Stimulated activated CD4-positive, alpha-beta T cell treated with anti-CD3 and anti-CD28 coated beads, Interleukin-12 subunit alpha, Interleukin-12 subunit beta, amount 100 ng/mL, for 4 hours (primary cell): ENCODE measurements at regions not wholly inside any gene's neighbourhood (a gene's known extent, or its start where the extent isn't known, plus 50 kb on each side); places are given as distances from the start of the nearest gene placed in this dataset.
"Not testable (repeated sequence)": the region's sequence is repeated elsewhere in the genome, so short reads cannot be mapped to it uniquely, and the experiment has no call there.

ENCODE experiments used
- DNase-seq: peaks from one replicate; pipeline ENCODE4 v3.0.0-alpha.2; 2020

- no peak for DNase-seq
These were observed 287.4 kb upstream of the LYPLAL1 start for GRCh38 chr1:218886101-218886871.

GRCh38 chr1:218887141-218887925, 286.3 kb upstream of the LYPLAL1 start:
- no peak for DNase-seq

GRCh38 chr1:218890451-218890850, 283.2 kb upstream of the LYPLAL1 start:
- no peak for DNase-seq

GRCh38 chr1:218891577-218891976, 282.1 kb upstream of the LYPLAL1 start:
- no peak for DNase-seq

- DNase-seq: no peak
These were observed 278.6 kb upstream of the LYPLAL1 start for GRCh38 chr1:218895064-218895587.

GRCh38 chr1:218896202-218896601, 277.5 kb upstream of the LYPLAL1 start:
- DNase-seq: no peak

GRCh38 chr1:218898921-218899320, 274.8 kb upstream of the LYPLAL1 start:
- no peak for DNase-seq

- DNase-seq: no peak
These were observed 273.1 kb upstream of the LYPLAL1 start for GRCh38 chr1:218900615-218901014.

GRCh38 chr1:218904416-218904815, 269.3 kb upstream of the LYPLAL1 start:
- no peak for DNase-seq

GRCh38 chr1:218916720-218917119, 257.0 kb upstream of the LYPLAL1 start:
- DNase-seq: no peak

GRCh38 chr1:218917656-218918055, 256.0 kb upstream of the LYPLAL1 start:
- DNase-seq: no peak

- no peak for DNase-seq
These were observed 247.9 kb upstream of the LYPLAL1 start for GRCh38 chr1:218925777-218926176.

GRCh38 chr1:218926631-218927030, 247.0 kb upstream of the LYPLAL1 start:
- DNase-seq: no peak

GRCh38 chr1:218930000-218930399, 243.7 kb upstream of the LYPLAL1 start:
- DNase-seq: no peak

- DNase-seq: no peak
These were observed 243.0 kb upstream of the LYPLAL1 start for GRCh38 chr1:218930472-218931241.

- no peak for DNase-seq
These were observed 242.4 kb upstream of the LYPLAL1 start for GRCh38 chr1:218931324-218931723.

GRCh38 chr1:218933513-218933912, 240.2 kb upstream of the LYPLAL1 start:
- no peak for DNase-seq

- DNase-seq: not testable (repeated sequence)
These were observed 238.3 kb upstream of the LYPLAL1 start for GRCh38 chr1:218935408-218935807.

GRCh38 chr1:218938259-218938658, 235.4 kb upstream of the LYPLAL1 start:
- no peak for DNase-seq

- DNase-seq: no peak
These were observed 234.6 kb upstream of the LYPLAL1 start for GRCh38 chr1:218939095-218939494.

- DNase-seq: no peak
These were observed 231.2 kb upstream of the LYPLAL1 start for GRCh38 chr1:218942431-218942830.

- DNase-seq: no peak
These were observed 230.3 kb upstream of the LYPLAL1 start for GRCh38 chr1:218943371-218943770.

- DNase-seq: no peak
These were observed 228.6 kb upstream of the LYPLAL1 start for GRCh38 chr1:218945050-218945449.
